ENCODE measurements at regions not wholly inside any gene's neighbourhood (a gene's known extent, or its start where the extent isn't known, plus 50 kb on each side); places are given as distances from the start of the nearest gene placed in this dataset.

DNA sequence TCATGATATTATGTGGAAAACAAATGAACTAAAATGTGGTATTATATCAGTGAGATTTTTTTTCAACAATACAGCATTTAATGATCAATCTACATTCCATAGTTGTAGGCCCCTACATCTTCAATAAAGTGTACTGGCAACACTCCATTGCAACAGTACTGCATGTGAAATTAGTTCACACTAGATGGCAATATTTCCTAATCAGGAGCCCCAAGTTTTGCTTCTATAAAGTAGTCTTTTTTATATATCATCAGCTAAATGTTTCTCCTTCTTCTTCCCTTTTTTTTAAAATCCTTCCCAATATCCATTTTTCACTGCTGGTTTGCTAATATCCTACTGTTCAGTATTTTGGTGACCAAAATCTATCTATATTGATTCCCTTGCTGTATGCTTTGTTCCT, 528.3 kb upstream of the ATXN8OS start:
- no peaks in the 10 kb centered on the region for H3K9me3 ChIP-seq (ENCODE audit: control insufficient read depth, low read length)
- no peak overlapping the region for H3K4me3 ChIP-seq (ENCODE audit: extremely low read depth, insufficient read depth, low read length, poor library complexity, severe bottlenecking)
- H3K4me1 ChIP-seq (ENCODE audit: control insufficient read depth, insufficient read depth, low read length, poor library complexity, severe bottlenecking), result no peaks in the 10 kb centered on the region
- no peaks in the 10 kb centered on the region for H3K36me3 ChIP-seq (ENCODE audit: control insufficient read depth, insufficient read depth, low read length)
- no peak overlapping the region for H3K27ac ChIP-seq (ENCODE audit: low read depth, low read length, severe bottlenecking)

DNA sequence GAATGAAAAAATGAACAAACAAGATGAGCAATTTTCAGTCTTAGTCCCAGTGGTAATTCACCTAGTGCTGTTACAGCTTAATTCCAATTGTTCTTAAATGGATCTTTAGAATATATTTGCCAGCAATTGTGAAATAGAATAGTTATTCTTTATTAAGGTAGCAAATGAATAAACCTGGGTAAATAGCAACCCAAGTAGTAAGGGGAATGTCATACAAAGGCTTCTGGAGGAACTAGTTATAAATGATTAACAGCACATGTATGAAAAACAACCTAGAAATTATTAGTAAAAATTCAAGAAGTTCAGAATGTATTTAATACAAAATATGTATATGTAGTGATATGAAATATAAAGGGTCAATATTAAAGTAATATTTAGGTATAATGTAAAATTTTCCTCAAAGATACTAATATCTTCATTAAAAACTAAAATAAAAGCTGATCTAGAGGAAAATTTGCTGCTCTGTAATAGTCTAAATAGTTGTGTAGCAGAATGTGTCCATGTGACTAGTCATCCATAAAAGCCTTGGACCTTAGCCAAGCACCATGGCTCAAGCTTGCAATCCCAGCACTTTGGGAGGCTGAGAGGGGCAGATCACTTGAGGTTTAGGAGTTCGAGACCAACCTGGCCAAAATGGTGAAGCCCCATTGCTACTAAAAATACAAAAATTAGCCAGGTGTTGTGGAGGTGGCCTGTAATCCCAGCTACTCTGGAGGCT, 535.9 kb upstream of the ATXN8OS start:
- no peak overlapping the region for H3K27ac ChIP-seq (ENCODE audit: low read depth, low read length, severe bottlenecking)
- H3K36me3 ChIP-seq (ENCODE audit: control insufficient read depth, insufficient read depth, low read length), result no peaks in the 10 kb centered on the region
- no CpG with 5 or more reads among the region's 1 CpG for WGBS, 2 experiments (ENCODE audit: insufficient coverage in 2 of 2)
- H3K9me3 ChIP-seq (ENCODE audit: control insufficient read depth, low read length), result no peaks in the 10 kb centered on the region
- no peak overlapping the region for H3K4me3 ChIP-seq (ENCODE audit: extremely low read depth, insufficient read depth, low read length, poor library complexity, severe bottlenecking)
- H3K4me1 ChIP-seq (ENCODE audit: control insufficient read depth, insufficient read depth, low read length, poor library complexity, severe bottlenecking), result no peaks in the 10 kb centered on the region

DNA sequence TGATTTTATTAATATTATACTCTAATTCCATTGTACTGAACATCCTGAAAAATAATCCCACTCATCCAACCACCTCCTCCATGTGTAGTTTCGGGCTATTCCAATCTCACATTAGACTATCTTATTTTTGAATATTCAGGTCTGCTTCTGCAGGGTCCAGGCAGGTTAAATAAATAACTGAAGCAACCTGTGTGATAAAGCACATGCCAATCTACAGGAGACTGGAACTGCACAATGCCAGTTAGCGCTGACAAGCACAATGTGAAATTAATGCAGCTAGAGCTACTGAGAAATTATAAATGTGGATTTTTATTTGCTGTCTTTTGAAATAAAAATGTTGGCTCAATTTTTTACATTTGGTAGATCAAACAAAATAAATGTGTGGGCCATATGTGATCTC, 540.1 kb upstream of the ATXN8OS start:
- Histone ChIP-seq H3K36me3 (ENCODE audit: control insufficient read depth, insufficient read depth, low read length) (no peaks in the 10 kb centered on the region), H3K27ac (ENCODE audit: low read depth, low read length, severe bottlenecking) (no peak overlapping the region), H3K4me3 (ENCODE audit: extremely low read depth, insufficient read depth, low read length, poor library complexity, severe bottlenecking) (no peak overlapping the region), H3K9me3 (ENCODE audit: control insufficient read depth, low read length) (no peaks in the 10 kb centered on the region), H3K4me1 (ENCODE audit: control insufficient read depth, insufficient read depth, low read length, poor library complexity, severe bottlenecking) (no peaks in the 10 kb centered on the region)
- 86 to 88% methylated on average over 1 of the region's 2 CpGs for WGBS, 2 experiments (ENCODE audit: insufficient coverage in 2 of 2)

DNA sequence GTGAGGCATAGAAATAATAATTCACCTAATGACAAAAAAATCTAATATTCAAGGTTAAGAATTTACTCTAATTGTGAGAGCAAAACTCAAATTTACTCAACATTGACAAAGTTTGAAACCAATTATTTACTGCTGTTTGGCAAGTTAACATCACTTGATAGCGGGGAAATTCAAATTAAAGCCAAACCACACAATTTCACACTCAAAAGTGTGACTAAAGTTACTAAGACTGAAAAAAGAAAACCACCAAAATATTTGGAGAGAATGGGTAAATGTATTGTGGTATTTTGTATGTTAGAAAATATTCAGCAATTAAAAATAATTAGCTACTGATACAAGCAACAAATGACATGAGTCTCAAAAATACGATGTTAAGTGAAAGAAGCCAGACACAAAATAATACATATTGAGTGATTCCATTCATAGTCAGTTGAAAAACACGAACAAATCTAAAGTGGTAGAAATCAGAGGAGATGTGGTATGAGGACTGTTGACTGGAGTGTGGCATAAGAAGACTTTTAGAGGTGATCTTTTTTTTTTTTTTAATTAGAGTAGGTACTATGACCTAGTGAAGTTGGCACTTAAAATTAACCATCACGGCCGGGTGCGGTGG, 541.4 kb upstream of the ATXN8OS start:
- H3K36me3 ChIP-seq (ENCODE audit: control insufficient read depth, insufficient read depth, low read length), result no peaks in the 10 kb centered on the region
- H3K4me1 ChIP-seq (ENCODE audit: control insufficient read depth, insufficient read depth, low read length, poor library complexity, severe bottlenecking), result no peaks in the 10 kb centered on the region
- H3K27ac ChIP-seq (ENCODE audit: low read depth, low read length, severe bottlenecking), result no peak overlapping the region
- no peaks in the 10 kb centered on the region for H3K9me3 ChIP-seq (ENCODE audit: control insufficient read depth, low read length)
- no peak overlapping the region for H3K4me3 ChIP-seq (ENCODE audit: extremely low read depth, insufficient read depth, low read length, poor library complexity, severe bottlenecking)
- WGBS, 2 experiments (ENCODE audit: insufficient coverage in 2 of 2), result 81 to 97% methylated on average over 4 of the region's 6 CpGs

DNA sequence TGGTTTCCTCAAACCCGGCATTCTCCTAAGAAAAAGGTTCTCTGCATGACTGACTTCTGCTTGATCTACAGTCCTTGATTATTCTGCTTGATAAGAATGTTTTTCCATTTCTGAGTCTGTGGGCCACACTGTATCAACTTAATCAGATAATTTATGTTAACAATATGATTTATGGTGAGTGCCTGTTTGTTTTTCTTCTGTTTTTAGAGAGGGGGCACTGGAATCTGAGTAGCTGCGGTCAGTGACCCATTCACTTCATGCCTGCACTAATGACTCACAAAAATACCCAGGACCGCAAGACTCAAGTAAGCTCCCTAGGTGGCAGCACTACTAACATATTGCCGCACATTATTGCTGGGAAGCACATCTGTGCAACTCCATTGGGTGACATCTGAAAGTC, 542.3 kb upstream of the ATXN8OS start:
- H3K4me3 ChIP-seq (ENCODE audit: extremely low read depth, insufficient read depth, low read length, poor library complexity, severe bottlenecking), result no peak overlapping the region
- H3K9me3 ChIP-seq (ENCODE audit: control insufficient read depth, low read length), result no peaks in the 10 kb centered on the region
- no peaks in the 10 kb centered on the region for H3K4me1 ChIP-seq (ENCODE audit: control insufficient read depth, insufficient read depth, low read length, poor library complexity, severe bottlenecking)
- WGBS, 2 experiments (ENCODE audit: insufficient coverage in 2 of 2), result 31 to 43% methylated on average over 2 to 3 of the region's 4 CpGs
- H3K27ac ChIP-seq (ENCODE audit: low read depth, low read length, severe bottlenecking), result no peak overlapping the region
- no peaks in the 10 kb centered on the region for H3K36me3 ChIP-seq (ENCODE audit: control insufficient read depth, insufficient read depth, low read length)

DNA sequence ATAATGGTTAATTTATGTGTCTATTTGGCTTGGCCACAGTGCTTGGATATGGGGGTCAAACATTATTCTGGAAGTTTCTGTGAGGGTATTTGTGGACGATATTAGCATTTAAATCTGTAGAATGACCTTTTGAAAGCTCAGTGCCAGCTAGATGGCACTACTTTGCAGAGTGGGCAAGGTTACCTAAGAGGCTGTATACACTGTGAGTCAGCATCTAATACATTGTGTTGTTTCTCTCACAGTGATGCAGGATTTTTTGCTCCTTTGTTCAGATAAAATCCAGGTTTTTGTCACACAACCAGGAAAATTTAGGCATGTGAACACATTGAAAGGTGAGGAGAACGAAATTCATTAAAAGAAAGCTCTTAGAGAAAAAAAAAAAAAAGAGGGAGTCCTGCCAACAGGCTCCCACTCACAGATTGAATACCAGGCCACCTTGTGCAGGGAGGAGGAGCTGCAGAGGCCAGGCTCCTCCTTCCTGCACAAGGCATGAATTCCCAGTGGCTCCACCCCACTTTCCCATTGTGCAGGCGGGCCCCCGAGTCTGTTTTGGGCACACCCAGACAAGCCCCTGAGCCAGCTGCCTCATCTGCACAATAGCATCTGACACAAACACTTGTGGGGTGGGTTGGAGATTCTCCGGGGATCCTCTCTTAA, 551.0 kb upstream of the ATXN8OS start:
- H3K27ac ChIP-seq (ENCODE audit: low read depth, low read length, severe bottlenecking), result no peak overlapping the region
- H3K4me3 ChIP-seq (ENCODE audit: extremely low read depth, insufficient read depth, low read length, poor library complexity, severe bottlenecking), result no peak overlapping the region
- H3K9me3 ChIP-seq (ENCODE audit: control insufficient read depth, low read length), result no peaks in the 10 kb centered on the region
- no peaks in the 10 kb centered on the region for H3K4me1 ChIP-seq (ENCODE audit: control insufficient read depth, insufficient read depth, low read length, poor library complexity, severe bottlenecking)
- no peaks in the 10 kb centered on the region for H3K36me3 ChIP-seq (ENCODE audit: control insufficient read depth, insufficient read depth, low read length)
- 85 to 92% methylated on average over 1 to 2 of the region's 5 CpGs for WGBS, 2 experiments (ENCODE audit: insufficient coverage in 2 of 2)

DNA sequence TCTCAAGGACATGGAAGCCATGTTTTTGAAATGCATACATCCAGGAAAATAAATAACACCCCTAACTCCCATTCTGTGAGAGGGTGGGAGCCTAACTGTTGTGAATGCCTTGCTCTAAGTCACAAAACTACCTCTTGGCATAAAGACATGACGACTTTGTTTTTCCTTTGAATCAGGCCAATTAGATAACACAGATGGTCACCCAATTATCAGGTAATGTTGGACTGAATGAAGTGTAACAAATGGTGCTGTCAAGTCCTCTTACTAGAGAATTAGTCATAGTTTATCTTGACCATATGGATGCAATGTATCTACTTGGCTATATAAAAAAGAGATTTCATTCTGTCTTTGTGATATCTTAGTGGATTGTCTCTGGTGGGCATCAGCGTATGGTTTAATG, 553.6 kb upstream of the ATXN8OS start:
- Histone ChIP-seq H3K27ac (ENCODE audit: low read depth, low read length, severe bottlenecking) (no peak overlapping the region), H3K9me3 (ENCODE audit: control insufficient read depth, low read length) (no peaks in the 10 kb centered on the region), H3K4me1 (ENCODE audit: control insufficient read depth, insufficient read depth, low read length, poor library complexity, severe bottlenecking) (no peaks in the 10 kb centered on the region), H3K4me3 (ENCODE audit: extremely low read depth, insufficient read depth, low read length, poor library complexity, severe bottlenecking) (no peak overlapping the region), H3K36me3 (ENCODE audit: control insufficient read depth, insufficient read depth, low read length) (no peaks in the 10 kb centered on the region)
- WGBS, 2 experiments (ENCODE audit: insufficient coverage in 2 of 2), result 71% methylated on average over 1 of the region's 2 CpGs; no CpG with 5 or more reads in 1 of the 2 experiments

DNA sequence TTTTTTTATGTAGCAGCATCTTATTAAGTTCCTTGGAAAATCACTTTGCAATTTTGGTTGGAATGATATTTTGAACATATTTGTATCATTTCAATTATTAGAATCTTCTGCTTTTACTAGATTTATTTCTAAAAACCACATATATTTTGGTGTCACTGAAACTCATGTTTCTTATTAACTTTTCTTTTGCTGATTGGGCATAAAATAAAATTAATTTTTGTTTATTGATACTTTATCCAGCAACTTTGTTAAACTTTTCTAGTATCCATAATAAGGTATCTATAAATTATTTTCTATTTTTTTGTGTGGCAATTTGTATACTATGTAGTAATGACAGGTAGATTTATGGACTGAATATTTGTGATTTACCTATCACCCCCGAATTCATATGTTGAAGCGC, 556.4 kb upstream of the ATXN8OS start:
- H3K9me3 ChIP-seq (ENCODE audit: control insufficient read depth, low read length), result no peaks in the 10 kb centered on the region
- no CpG with 5 or more reads among the region's 2 CpGs for WGBS, 2 experiments (ENCODE audit: insufficient coverage in 2 of 2)
- no peaks in the 10 kb centered on the region for H3K4me1 ChIP-seq (ENCODE audit: control insufficient read depth, insufficient read depth, low read length, poor library complexity, severe bottlenecking)
- no peaks in the 10 kb centered on the region for H3K36me3 ChIP-seq (ENCODE audit: control insufficient read depth, insufficient read depth, low read length)
- H3K4me3 ChIP-seq (ENCODE audit: extremely low read depth, insufficient read depth, low read length, poor library complexity, severe bottlenecking), result no peak overlapping the region
- no peak overlapping the region for H3K27ac ChIP-seq (ENCODE audit: low read depth, low read length, severe bottlenecking)

DNA sequence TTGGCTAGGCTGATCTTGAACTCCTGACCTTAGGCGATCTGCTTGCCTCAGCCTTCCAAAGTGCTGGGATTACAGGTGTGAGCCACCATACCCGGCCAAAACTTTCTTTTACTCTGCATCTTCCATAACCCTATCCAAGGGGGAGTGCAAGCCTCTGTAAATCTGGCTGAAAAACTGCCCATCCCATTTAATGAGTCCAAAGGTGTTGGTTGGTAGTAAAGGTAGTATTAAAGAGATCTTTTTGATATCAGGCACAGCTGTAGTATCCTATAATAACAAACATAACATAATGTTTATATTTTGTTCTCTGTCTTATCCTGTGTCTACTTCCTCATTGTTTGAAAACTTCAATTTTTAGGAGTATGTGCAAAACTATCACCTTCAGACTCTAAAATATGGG, 559.8 kb upstream of the ATXN8OS start:
- no peak overlapping the region for H3K27ac ChIP-seq (ENCODE audit: low read depth, low read length, severe bottlenecking)
- 83 to 100% methylated on average over 1 of the region's 2 CpGs for WGBS, 2 experiments (ENCODE audit: insufficient coverage in 2 of 2)
- no peaks in the 10 kb centered on the region for H3K4me1 ChIP-seq (ENCODE audit: control insufficient read depth, insufficient read depth, low read length, poor library complexity, severe bottlenecking)

DNA sequence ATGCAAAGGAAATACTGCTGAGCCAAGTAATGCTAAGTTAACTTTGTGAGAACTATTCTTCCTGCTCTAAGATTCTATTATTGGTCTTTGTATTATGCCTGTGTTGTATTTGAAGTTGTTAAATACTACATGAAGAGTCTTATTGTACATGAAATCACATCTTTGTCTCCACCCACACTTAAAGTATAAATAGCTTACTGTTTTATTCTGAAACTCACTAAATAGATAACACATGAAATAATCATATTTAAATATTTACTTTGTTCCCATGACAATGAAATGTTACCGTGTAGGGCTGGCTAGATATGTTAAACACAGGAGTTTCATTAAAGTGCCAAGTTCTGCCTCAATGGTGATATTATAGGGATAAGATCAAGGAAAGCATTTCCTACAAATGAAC, 562.1 kb upstream of the ATXN8OS start:
- Histone ChIP-seq H3K9me3 (ENCODE audit: control insufficient read depth, low read length) (no peaks in the 10 kb centered on the region), H3K36me3 (ENCODE audit: control insufficient read depth, insufficient read depth, low read length) (no peaks in the 10 kb centered on the region), H3K4me3 (ENCODE audit: extremely low read depth, insufficient read depth, low read length, poor library complexity, severe bottlenecking) (no peak overlapping the region), H3K4me1 (ENCODE audit: control insufficient read depth, insufficient read depth, low read length, poor library complexity, severe bottlenecking) (no peaks in the 10 kb centered on the region), H3K27ac (ENCODE audit: low read depth, low read length, severe bottlenecking) (no peak overlapping the region)
- WGBS, 2 experiments (ENCODE audit: insufficient coverage in 2 of 2), result no CpG with 5 or more reads among the region's 1 CpG

More for the DNA sequence above, 559.8 kb upstream of the ATXN8OS start:
- Histone ChIP-seq H3K4me3 (ENCODE audit: extremely low read depth, insufficient read depth, low read length, poor library complexity, severe bottlenecking) (no peak overlapping the region), H3K36me3 (ENCODE audit: control insufficient read depth, insufficient read depth, low read length) (no peaks in the 10 kb centered on the region), H3K9me3 (ENCODE audit: control insufficient read depth, low read length) (no peaks in the 10 kb centered on the region)

All from mesodermal cell (in vitro differentiated cells).